WTC11 (cell line): ENCODE measurements at regions not wholly inside any gene's neighbourhood (a gene's known extent, or its start where the extent isn't known, plus 50 kb on each side); places are given as distances from the start of the nearest gene placed in this dataset.

ENCODE experiments used
- ATAC-seq: fragments of 200-7000 bp; cut with Tn5 transposase; 2 replicates; pipeline ENCODE4 v1.10.0; 2021; ENCODE audit warnings: mild to moderate bottlenecking, moderate library complexity
- CTCF ChIA-PET: fragments of 300-600 bp; sonication (Branson Sonifier 250); formaldehyde crosslinking; loops from one replicate; lab custom pipeline; 2021; ENCODE audit warnings: antibody characterized with exemption; lab: Charles Lee
- POLR2A ChIA-PET: fragments of 350-600 bp; sonication (Branson Sonifier 250); formaldehyde crosslinking; loops from one replicate; lab custom pipeline; 2021; ENCODE audit warnings: antibody characterized with exemption; lab: Charles Lee
- DNase-seq: peaks from one replicate; pipeline ENCODE4 v3.0.0; 2021; ENCODE audit warnings: low spot score
- H3K27ac Mint-ChIP-seq: 2 replicates; pipeline ENCODE4 v1.8.0; 2021; ENCODE audit warnings: mixed read lengths
- H3K27me3 Mint-ChIP-seq: 2 replicates; pipeline ENCODE4 v1.8.0; 2021; ENCODE audit warnings: low read depth, mild to moderate bottlenecking, moderate library complexity, mixed read lengths
- H3K36me3 Mint-ChIP-seq: 2 replicates; pipeline ENCODE4 v1.8.0; 2021; ENCODE audit warnings: mixed read lengths
- H3K4me1 Mint-ChIP-seq: 2 replicates; pipeline ENCODE4 v1.8.0; 2022; ENCODE audit warnings: mixed read lengths
- H3K4me3 Mint-ChIP-seq: 2 replicates; pipeline ENCODE4 v1.8.0; 2021; ENCODE audit warnings: mild to moderate bottlenecking, moderate library complexity, mixed read lengths
- H3K9me3 Mint-ChIP-seq: 2 replicates; pipeline ENCODE4 v1.8.0; 2021; ENCODE audit warnings: mixed read lengths
- AFF4 ChIP-seq: sonication (generic); formaldehyde crosslinking; IDR thresholded peaks from 2 replicates; pipeline ENCODE4 v1.8.1; 2023; ENCODE audit warnings: mild to moderate bottlenecking, missing genetic modification reagents, borderline replicate concordance
- ATF3 ChIP-seq: sonication (generic); formaldehyde crosslinking; conservative IDR thresholded peaks from 2 replicates; pipeline ENCODE4 v1.8.1; 2022; ENCODE audit warnings: mild to moderate bottlenecking, missing genetic modification reagents
- CBFB ChIP-seq: sonication (generic); formaldehyde crosslinking; IDR thresholded peaks from 2 replicates; pipeline ENCODE4 v1.8.1; 2022; ENCODE audit warnings: mild to moderate bottlenecking, low read depth, missing genetic modification reagents
- CREM ChIP-seq: sonication (generic); formaldehyde crosslinking; IDR thresholded peaks from 2 replicates; pipeline ENCODE4 v1.8.1; 2022; ENCODE audit warnings: mild to moderate bottlenecking, missing genetic modification reagents, moderate library complexity
- E2F1 ChIP-seq: sonication (generic); formaldehyde crosslinking; IDR thresholded peaks from 2 replicates; pipeline ENCODE4 v1.8.0; 2022; ENCODE audit warnings: mild to moderate bottlenecking, missing genetic modification reagents
- EMX1 ChIP-seq: fragments of 250-450 bp; sonication (Bioruptor Pico); IDR thresholded peaks from 2 replicates; pipeline ENCODE4 v1.8.0; 2021; ENCODE audit warnings: mild to moderate bottlenecking
- FOXK1 ChIP-seq: sonication (generic); formaldehyde crosslinking; IDR thresholded peaks from 2 replicates; pipeline ENCODE4 v1.8.0; 2022; ENCODE audit warnings: mild to moderate bottlenecking, moderate library complexity, missing genetic modification reagents
- GRHL2 ChIP-seq: fragments of 250-450 bp; sonication (Bioruptor Pico); IDR thresholded peaks from 2 replicates; pipeline ENCODE4 v1.8.0; 2022; ENCODE audit warnings: mild to moderate bottlenecking, moderate library complexity; ENCODE audit not compliant: insufficient replicate concordance, severe bottlenecking
- HMGXB4 ChIP-seq: sonication (generic); formaldehyde crosslinking; IDR thresholded peaks from 2 replicates; pipeline ENCODE4 v1.8.1; 2023; ENCODE audit warnings: mild to moderate bottlenecking, moderate library complexity, missing genetic modification reagents
- IRF2 ChIP-seq: sonication (generic); formaldehyde crosslinking; IDR thresholded peaks from 2 replicates; pipeline ENCODE4 v1.8.0; 2022; ENCODE audit warnings: low read depth, missing genetic modification reagents, borderline replicate concordance
- KAT7 ChIP-seq: sonication (generic); formaldehyde crosslinking; IDR thresholded peaks from 2 replicates; pipeline ENCODE4 v1.8.1; 2023; ENCODE audit warnings: missing genetic modification reagents, mild to moderate bottlenecking, borderline replicate concordance
- MLX ChIP-seq: sonication (generic); formaldehyde crosslinking; IDR thresholded peaks from 2 replicates; pipeline ENCODE4 v1.8.1; 2023; ENCODE audit warnings: mild to moderate bottlenecking, missing genetic modification reagents, moderate library complexity
- PRDM15 ChIP-seq: sonication (generic); formaldehyde crosslinking; IDR thresholded peaks from 2 replicates; pipeline ENCODE4 v1.8.0; 2022; ENCODE audit warnings: missing genetic modification reagents
- RORB ChIP-seq: fragments of 250-450 bp; sonication (Bioruptor Pico); IDR thresholded peaks from 2 replicates; pipeline ENCODE4 v1.9.0; 2021; ENCODE audit warnings: mild to moderate bottlenecking
- SOX15 ChIP-seq: fragments of 250-450 bp; sonication (Bioruptor Pico); IDR thresholded peaks from 2 replicates; pipeline ENCODE4 v1.9.0; 2021; ENCODE audit warnings: mild to moderate bottlenecking
- ZBTB21 ChIP-seq: sonication (generic); formaldehyde crosslinking; IDR thresholded peaks from 2 replicates; pipeline ENCODE4 v1.8.1; 2023; ENCODE audit warnings: mild to moderate bottlenecking, missing genetic modification reagents, borderline replicate concordance
- ZNF416 ChIP-seq: fragments of 250-450 bp; sonication (Bioruptor Pico); IDR thresholded peaks from 2 replicates; pipeline ENCODE4 v1.9.0; 2021; ENCODE audit warnings: mild to moderate bottlenecking, inconsistent platforms
- ZNF532 ChIP-seq: fragments of 250-450 bp; sonication (Bioruptor Pico); IDR thresholded peaks from 2 replicates; pipeline ENCODE4 v1.9.0; 2021; ENCODE audit warnings: mild to moderate bottlenecking, borderline replicate concordance

GRCh38 chr10:28853195-28853594, 175.9 kb downstream of the BAMBI start:
- H3K36me3 Mint-ChIP-seq = peaks cover 14% of the 10 kb centered on the region
- peaks cover 4% of the 10 kb centered on the region for H3K27me3 Mint-ChIP-seq
- TF ChIP-seq MLX (CRISPR knock-in tag) (no peak), ZNF532 (CRISPR knock-in tag) (no peak), E2F1 (CRISPR knock-in tag) (no peak), ZBTB21 (CRISPR knock-in tag) (no peak), FOXK1 (CRISPR knock-in tag) (no peak), PRDM15 (CRISPR knock-in tag) (no peak), KAT7 (no peak), ATF3 (no peak), CBFB (CRISPR knock-in tag) (no peak), IRF2 (CRISPR knock-in tag) (no peak), GRHL2 (CRISPR knock-in tag) (no peak), CREM (CRISPR knock-in tag) (no peak), EMX1 (no peak), SOX15 (CRISPR knock-in tag) (no peak), RORB (CRISPR knock-in tag) (no peak), AFF4 (CRISPR knock-in tag) (no peak), HMGXB4 (CRISPR knock-in tag) (no peak), ZNF416 (no peak)
- ChIA-PET POLR2A (no interaction called here), CTCF (no interaction called here)
- no peak overlapping the region for H3K27ac Mint-ChIP-seq
- DNase-seq (no peak), ATAC-seq (no peak)
- H3K4me1 Mint-ChIP-seq = no peaks in the 10 kb centered on the region
- H3K9me3 Mint-ChIP-seq = peaks cover 27% of the 10 kb centered on the region
- no peak overlapping the region for H3K4me3 Mint-ChIP-seq
